Left lung (tissue), 4 donors: ENCODE measurements at regions not wholly inside any gene's neighbourhood (a gene's known extent, or its start where the extent isn't known, plus 50 kb on each side); places are given as distances from the start of the nearest gene placed in this dataset.

Experiments used
- ATAC-seq: fragments of 200-7000 bp; cut with Tn5 transposase; one replicate; pipeline ENCODE4 v1.9.1; 2020; ENCODE audit warnings: moderate library complexity
- DNase-seq, 4 donors: peaks; one replicate each; pipeline ENCODE4 v3.0.0-alpha.2; 2013 to 2020
- H3K27ac ChIP-seq, 2 donors: fragments of 200-600 bp; sonication (generic) in 1 of 2; one replicate each; pipeline versions ENCODE4 v1.5.0 to v1.8.0; 2020 to 2021
- H3K27me3 ChIP-seq, 2 donors: fragments of 200-600 bp; sonication (generic) in 1 of 2; one replicate each; pipeline versions ENCODE4 v1.5.0 to v1.8.0; 2020 to 2021
- H3K36me3 ChIP-seq, 2 donors: fragments of 200-600 bp; sonication (generic) in 1 of 2; one replicate each; pipeline versions ENCODE4 v1.5.0 to v1.8.0; 2020 to 2021
- H3K4me1 ChIP-seq, 2 donors: fragments of 200-600 bp; one replicate each; pipeline ENCODE4 v1.8.0; 2021
- H3K4me3 ChIP-seq, 2 donors: fragments of 200-600 bp; sonication (generic) in 1 of 2; one replicate each; pipeline versions ENCODE4 v1.5.0 to v1.8.0; 2020 to 2021; ENCODE audit warnings: mild to moderate bottlenecking in 1 of 2
- H3K9me3 ChIP-seq, 2 donors: fragments of 200-600 bp; sonication (generic) in 1 of 2; one replicate each; pipeline versions ENCODE4 v1.5.0 to v1.8.0; 2020 to 2021
- CTCF ChIP-seq, 2 donors: fragments of 200-600 bp; sonication (generic) in 1 of 2; IDR thresholded peaks; one replicate each; pipeline versions ENCODE4 v1.5.0 to v1.8.0; 2021; ENCODE audit warnings: antibody characterized with exemption in 2 of 2
- intact Hi-C, 2 donors: fragments of 100-400 bp; cut with DNase I; formaldehyde crosslinking; loops; one replicate each; pipeline versions ENCODE4 v1.11.2 to v1.14.2; 2022
- donor health status: DM: no; HTN: yes; CAD: no.
- donor health status: DM: no; HTN: no; CAD: no.

- ATAC-seq: no peak
- no peak for TF ChIP-seq CTCF (IDR thresholded peaks at IDR 0.05)
- no peaks in the 10 kb centered on the region for H3K4me1 ChIP-seq
Observed at GRCh38 chr13:89932902-89933301, 1414.6 kb upstream of the MIR17HG start.

DNA sequence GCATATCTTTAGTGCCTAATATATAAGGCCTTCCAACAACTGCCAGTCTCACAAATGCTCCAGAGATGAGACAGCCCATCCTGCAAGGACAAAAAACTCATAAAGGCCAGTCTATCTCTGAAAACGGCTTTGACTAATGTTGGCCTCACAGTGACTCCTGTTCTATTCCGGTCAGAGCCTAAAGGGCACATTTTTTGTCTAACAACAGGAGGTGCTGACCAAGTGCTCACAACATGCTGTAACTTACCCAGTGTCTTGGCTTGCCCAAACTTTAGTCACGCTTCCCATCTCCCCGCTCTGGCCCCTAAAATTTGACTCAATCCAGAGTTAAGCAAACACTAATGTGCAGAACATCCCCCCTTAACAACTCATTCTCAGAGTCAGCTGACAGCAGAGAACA is 1411.2 kb upstream of the MIR17HG start:
- Histone ChIP-seq H3K36me3 (no peaks in the 10 kb centered on the region), H3K27ac (no peak overlapping the region), H3K4me3 (no peak overlapping the region), H3K27me3 (no peaks in the 10 kb centered on the region), H3K9me3 (no peaks in the 10 kb centered on the region), H3K4me1 (no peaks in the 10 kb centered on the region)
- no peak for DNase-seq
- ATAC-seq: no peak
- intact Hi-C loops: no loop called here
- TF ChIP-seq CTCF (IDR thresholded peaks at IDR 0.05): no peak

More at GRCh38 chr13:89932902-89933301, 1414.6 kb upstream of the MIR17HG start:
- Histone ChIP-seq H3K9me3 (no peaks in the 10 kb centered on the region), H3K36me3 (no peaks in the 10 kb centered on the region), H3K4me3 (no peak overlapping the region), H3K27me3 (no peaks in the 10 kb centered on the region), H3K27ac (no peak overlapping the region)
- intact Hi-C loops: no loop called here
- DNase-seq: no peak

DNA sequence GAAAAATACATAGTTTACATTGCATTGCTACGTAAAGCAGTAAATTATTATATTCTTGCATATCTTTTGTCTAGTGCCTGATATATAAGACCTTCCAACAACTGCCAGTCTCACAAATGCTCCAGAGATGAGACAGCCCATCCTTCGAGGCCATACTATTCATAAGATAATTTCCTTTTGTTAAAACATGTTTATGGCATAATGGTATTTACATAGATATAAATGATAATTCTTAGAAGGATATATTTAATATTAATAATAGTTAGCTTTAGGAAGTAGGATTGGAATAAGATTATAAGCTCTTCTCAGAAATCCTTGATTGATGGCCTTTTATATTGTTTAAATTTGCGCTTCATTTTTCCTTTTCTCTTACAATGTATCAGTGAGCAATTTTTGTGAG is 1410.1 kb upstream of the MIR17HG start:
- H3K4me1 ChIP-seq: no peaks in the 10 kb centered on the region

GRCh38 chr13:89940383-89940782 is 1407.1 kb upstream of the MIR17HG start:
- H3K36me3 ChIP-seq: no peaks in the 10 kb centered on the region
- H3K4me1 ChIP-seq: no peaks in the 10 kb centered on the region
- H3K9me3 ChIP-seq: no peaks in the 10 kb centered on the region
- no peak overlapping the region for H3K4me3 ChIP-seq
- DNase-seq: no peak
- no peak for ATAC-seq
- H3K27me3 ChIP-seq: no peaks in the 10 kb centered on the region
- intact Hi-C loops: no loop called here
- no peak overlapping the region for H3K27ac ChIP-seq
- TF ChIP-seq CTCF (IDR thresholded peaks at IDR 0.05): no peak

More for the DNA sequence above, 1410.1 kb upstream of the MIR17HG start:
- intact Hi-C loops: no loop called here
- no peak for ATAC-seq
- Histone ChIP-seq H3K36me3 (no peaks in the 10 kb centered on the region), H3K4me3 (no peak overlapping the region), H3K9me3 (no peaks in the 10 kb centered on the region), H3K27me3 (no peaks in the 10 kb centered on the region), H3K27ac (no peak overlapping the region)
- TF ChIP-seq CTCF (IDR thresholded peaks at IDR 0.05): no peak
- DNase-seq: no peak

DNA sequence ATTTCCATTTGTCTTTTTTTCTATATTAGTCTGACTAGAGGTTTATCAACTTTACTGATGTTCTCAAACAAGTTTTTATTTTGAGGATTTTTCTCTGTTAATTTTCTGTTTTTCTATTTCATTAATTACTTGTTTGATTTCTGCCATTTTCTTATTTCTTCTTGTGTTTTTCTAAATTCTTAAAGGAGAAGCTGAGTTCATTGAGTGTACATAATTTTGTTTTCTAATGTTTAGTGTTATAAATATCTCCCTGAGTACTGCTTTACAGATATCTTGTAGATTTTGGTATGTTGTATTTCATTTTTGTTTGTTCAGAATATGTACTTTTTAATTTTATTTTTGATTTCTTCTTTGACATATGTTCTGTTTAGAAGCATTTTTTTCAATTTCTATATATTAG is 1404.3 kb upstream of the MIR17HG start:
- TF ChIP-seq CTCF (IDR thresholded peaks at IDR 0.05): no peak
- H3K4me3 ChIP-seq: no peak overlapping the region
- DNase-seq (no peak), ATAC-seq (no peak)
- intact Hi-C loops: no loop called here
- no peaks in the 10 kb centered on the region for H3K4me1 ChIP-seq
- H3K27ac ChIP-seq: no peak overlapping the region
- no peaks in the 10 kb centered on the region for H3K9me3 ChIP-seq
- no peaks in the 10 kb centered on the region for H3K36me3 ChIP-seq
- no peaks in the 10 kb centered on the region for H3K27me3 ChIP-seq
